Inferior parietal cortex (tissue), 1 donor: ENCODE measurements at regions not wholly inside any gene's neighbourhood (a gene's known extent, or its start where the extent isn't known, plus 50 kb on each side); places are given as distances from the start of the nearest gene placed in this dataset.

Experiments used
- DNase-seq: peaks from one replicate; pipeline ENCODE4 v3.0.0-alpha.2; 2016; ENCODE audit errors: extremely low spot score

- DNase-seq = no peak
Observed at GRCh38 chr13:34808649-34809048, 133.4 kb upstream of the NBEA start.

GRCh38 chr13:34810996-34811395 lies 131.1 kb upstream of the NBEA start:
- DNase-seq = no peak

- DNase-seq = no peak
Observed at GRCh38 chr13:34815526-34815925, 126.5 kb upstream of the NBEA start.

GRCh38 chr13:34816245-34816884 lies 125.7 kb upstream of the NBEA start:
- DNase-seq = peak; percentile 24

GRCh38 chr13:34816908-34817665 lies 125.0 kb upstream of the NBEA start:
- DNase-seq = no peak

GRCh38 chr13:34822650-34823049 lies 119.4 kb upstream of the NBEA start:
- DNase-seq = no peak

- DNase-seq = no peak
Observed at GRCh38 chr13:34826432-34826831, 115.6 kb upstream of the NBEA start.

- DNase-seq = no peak
Observed at GRCh38 chr13:34833562-34834182, 108.4 kb upstream of the NBEA start.

- DNase-seq = no peak
Observed at GRCh38 chr13:34842466-34842865, 99.6 kb upstream of the NBEA start.

- no peak for DNase-seq
Observed at GRCh38 chr13:34847766-34848165, 94.3 kb upstream of the NBEA start.

GRCh38 chr13:34849406-34849805 lies 92.7 kb upstream of the NBEA start:
- no peak for DNase-seq

GRCh38 chr13:34853161-34853560 lies 88.9 kb upstream of the NBEA start:
- DNase-seq = no peak

- no peak for DNase-seq
Observed at GRCh38 chr13:34857558-34858325, 84.3 kb upstream of the NBEA start.

- DNase-seq = no peak
Observed at GRCh38 chr13:34862311-34862710, 79.8 kb upstream of the NBEA start.

- no peak for DNase-seq
Observed at GRCh38 chr13:34862716-34863115, 79.4 kb upstream of the NBEA start.

GRCh38 chr13:34863360-34864135 lies 78.5 kb upstream of the NBEA start:
- DNase-seq = no peak

GRCh38 chr13:34864671-34865070 lies 77.4 kb upstream of the NBEA start:
- DNase-seq = no peak

- peak; percentile 16 for DNase-seq
Observed at GRCh38 chr13:34867590-34867989, 74.5 kb upstream of the NBEA start.

GRCh38 chr13:34868733-34869132 lies 73.3 kb upstream of the NBEA start:
- DNase-seq = no peak

GRCh38 chr13:34869696-34870095 lies 72.4 kb upstream of the NBEA start:
- DNase-seq = no peak

- no peak for DNase-seq
Observed at GRCh38 chr13:34878329-34878728, 63.7 kb upstream of the NBEA start.

GRCh38 chr13:34879851-34880250 lies 62.2 kb upstream of the NBEA start:
- DNase-seq = no peak
